GM23338 (cell line): ENCODE measurements at regions not wholly inside any gene's neighbourhood (a gene's known extent, or its start where the extent isn't known, plus 50 kb on each side); places are given as distances from the start of the nearest gene placed in this dataset.
A peak's percentile ranks its signal among the peaks of the same experiment; 100 is the strongest.

Source experiments
- ATAC-seq: fragments of 200-7000 bp; cut with Tn5 transposase; 3 replicates; pipeline ENCODE4 v1.9.1; 2020
- DNase-seq: peaks from one replicate; pipeline ENCODE4 v3.0.0-alpha.2; 2015; ENCODE audit warnings: low spot score
- H2AFZ ChIP-seq: fragments of 200-600 bp; sonication (generic); 2 replicates; pipeline ENCODE4 v1.8.0; 2016; ENCODE audit warnings: antibody characterized with exemption, mild to moderate bottlenecking, moderate library complexity
- H3F3A ChIP-seq: fragments of 200-600 bp; sonication (generic); replicated peaks from 2 replicates; pipeline ENCODE4 v1.8.0; 2017; ENCODE audit warnings: antibody characterized with exemption, mixed run types, low read depth
- H3K27ac ChIP-seq: fragments of 200-600 bp; sonication (generic); 2 replicates; pipeline ENCODE4 v1.6.1; 2016; ENCODE audit warnings: low read depth
- H3K27me3 ChIP-seq: fragments of 200-600 bp; sonication (generic); 2 replicates; pipeline ENCODE4 v1.8.0; 2016; ENCODE audit warnings: mild to moderate bottlenecking, mixed run types, moderate library complexity; ENCODE audit not compliant: insufficient read depth
- H3K36me3 ChIP-seq: fragments of 200-600 bp; sonication (generic); 2 replicates; pipeline ENCODE4 v1.8.0; 2016; ENCODE audit warnings: mild to moderate bottlenecking; ENCODE audit not compliant: insufficient read depth
- H3K4me1 ChIP-seq: fragments of 200-600 bp; sonication (generic); 2 replicates; pipeline ENCODE4 v1.8.0; 2016; ENCODE audit warnings: mild to moderate bottlenecking, moderate library complexity; ENCODE audit not compliant: insufficient read depth
- H3K4me2 ChIP-seq: fragments of 200-600 bp; sonication (generic); 2 replicates; pipeline ENCODE4 v1.7.1; 2017; ENCODE audit warnings: mixed run types
- H3K4me3 ChIP-seq: fragments of 200-600 bp; sonication (generic); 2 replicates; pipeline ENCODE4 v1.6.1; 2016; ENCODE audit warnings: mixed run types
- H3K79me2 ChIP-seq: fragments of 200-600 bp; sonication (generic); replicated peaks from 2 replicates; pipeline ENCODE4 v1.8.0; 2017; ENCODE audit warnings: mild to moderate bottlenecking; ENCODE audit not compliant: insufficient read depth
- H3K9me2 ChIP-seq: fragments of 200-600 bp; sonication (generic); 2 replicates; pipeline ENCODE4 v1.8.0; 2017; ENCODE audit not compliant: insufficient read depth
- H4K20me1 ChIP-seq: fragments of 200-600 bp; sonication (generic); replicated peaks from 2 replicates; pipeline ENCODE4 v1.8.0; 2017; ENCODE audit warnings: mild to moderate bottlenecking; ENCODE audit not compliant: insufficient read depth
- H3K27ac Mint-ChIP-seq: 2 replicates; pipeline ENCODE4 v1.8.0; 2020; ENCODE audit warnings: inconsistent platforms, mild to moderate bottlenecking, moderate library complexity, mixed read lengths
- H3K27me3 Mint-ChIP-seq: 3 replicates; pipeline ENCODE4 v1.8.0; 2022; ENCODE audit warnings: low read depth, mild to moderate bottlenecking, moderate library complexity, mixed read lengths, inconsistent platforms; ENCODE audit not compliant: insufficient read depth, poor library complexity
- H3K36me3 Mint-ChIP-seq: 3 replicates; pipeline ENCODE4 v1.8.0; 2021; ENCODE audit warnings: low read depth, mild to moderate bottlenecking, inconsistent platforms, moderate library complexity, mixed read lengths
- H3K4me1 Mint-ChIP-seq: 3 replicates; pipeline ENCODE4 v1.8.0; 2020; ENCODE audit warnings: mild to moderate bottlenecking, inconsistent platforms, mixed read lengths
- H3K4me3 Mint-ChIP-seq: 3 replicates; pipeline ENCODE4 v1.8.0; 2021; ENCODE audit warnings: moderate library complexity, mild to moderate bottlenecking, inconsistent platforms, mixed read lengths
- H3K9me3 Mint-ChIP-seq: 3 replicates; pipeline ENCODE4 v1.8.0; 2020; ENCODE audit warnings: moderate library complexity, mild to moderate bottlenecking, inconsistent platforms, mixed read lengths
- CREB1 ChIP-seq: fragments of 250-450 bp; sonication (Bioruptor Pico); IDR thresholded peaks from 2 replicates; pipeline ENCODE4 v1.5.0; 2020; ENCODE audit warnings: low read depth, mild to moderate bottlenecking, moderate library complexity
- EZH2phosphoT487 ChIP-seq: fragments of 200-600 bp; sonication (generic); IDR thresholded peaks from one replicate; pipeline ENCODE4 v1.8.1; 2018; ENCODE audit warnings: antibody characterized with exemption; ENCODE audit not compliant: unreplicated experiment
- JUNB ChIP-seq: IDR thresholded peaks from one replicate; pipeline ENCODE4 v1.6.1; 2016; ENCODE audit warnings: antibody characterized with exemption; ENCODE audit not compliant: unreplicated experiment
- NANOG ChIP-seq: IDR thresholded peaks from 2 replicates; pipeline ENCODE4 v1.6.1; 2016; ENCODE audit warnings: antibody characterized with exemption, borderline replicate concordance
- POLR2AphosphoS5 ChIP-seq: IDR thresholded peaks from 2 replicates; pipeline ENCODE4 v1.6.1; 2016; ENCODE audit warnings: antibody characterized with exemption, low read depth
- STAT1 ChIP-seq: IDR thresholded peaks from one replicate; pipeline ENCODE4 v1.6.1; 2016; ENCODE audit warnings: antibody characterized with exemption; ENCODE audit not compliant: unreplicated experiment
- ZNF114 ChIP-seq: fragments of 250-450 bp; sonication (Bioruptor Pico); IDR thresholded peaks from 2 replicates; pipeline ENCODE4 v1.5.0; 2020; ENCODE audit warnings: mild to moderate bottlenecking, moderate library complexity
- ZNF331 ChIP-seq: fragments of 250-450 bp; sonication (Bioruptor Pico); IDR thresholded peaks from 2 replicates; pipeline ENCODE4 v1.5.0; 2020; ENCODE audit warnings: low read depth, mild to moderate bottlenecking, moderate library complexity
- TF ChIP-seq, protein P1 (sequence below): IDR thresholded peaks from one replicate; pipeline ENCODE4 v1.6.1; 2018; ENCODE audit warnings: antibody characterized with exemption; ENCODE audit not compliant: unreplicated experiment
- TF ChIP-seq, protein P2 (sequence below): IDR thresholded peaks from 2 replicates; pipeline ENCODE4 v1.6.1; 2016; ENCODE audit warnings: antibody characterized with exemption

DNA sequence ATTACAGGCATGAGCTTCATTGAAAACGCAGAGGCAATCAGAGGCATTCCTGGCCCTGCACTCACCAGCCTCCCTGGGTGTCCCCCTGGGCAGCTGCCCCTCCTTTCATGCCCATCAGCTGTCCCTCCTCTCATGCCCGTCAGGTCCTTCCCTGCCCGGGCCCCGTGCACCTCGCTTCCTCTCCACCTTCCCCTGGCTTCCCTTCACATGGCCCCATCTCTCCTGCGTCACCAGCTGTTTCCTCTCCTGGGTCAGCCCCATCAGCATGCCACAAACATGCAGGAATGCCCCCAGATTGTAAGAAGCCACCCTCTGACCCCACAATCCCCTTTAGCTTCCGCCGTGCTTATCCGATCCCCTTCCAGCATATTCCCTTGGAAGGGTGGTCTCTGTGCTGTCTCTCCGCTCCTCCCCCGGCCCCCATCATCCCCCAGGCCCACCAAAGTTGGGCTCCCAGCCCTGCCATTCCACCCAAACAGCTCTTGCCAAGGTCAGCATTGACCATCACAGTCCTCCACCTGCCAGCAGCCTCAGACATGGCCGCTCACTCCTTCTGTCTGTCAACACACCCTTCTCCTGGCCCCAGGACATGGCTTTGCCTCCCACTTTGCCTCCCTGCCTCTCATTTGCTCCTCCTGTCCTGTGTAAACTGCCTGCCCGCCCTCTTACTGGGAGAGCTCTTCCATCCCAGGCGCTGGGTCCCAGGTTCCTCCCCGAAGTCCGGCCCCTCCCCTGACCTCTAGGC is 98.6 kb upstream of the IER5L start:
- Mint-ChIP-seq H3K9me3 (no peaks in the 10 kb centered on the region; the same call in 2 of the 3 replicates), H3K27me3 (peaks cover 26% of the 10 kb centered on the region), H3K4me1 (peaks cover 33% of the 10 kb centered on the region), H3K4me3 (no peak overlapping the region; the same call in 2 of the 3 replicates), H3K27ac (no peak overlapping the region), H3K36me3 (no peaks in the 10 kb centered on the region)
- Histone ChIP-seq H2AFZ (peak overlapping the region; percentile 74), H3K9me2 (no peaks in the 10 kb centered on the region), H3K27ac (no peak overlapping the region), H4K20me1 (no peaks in the 10 kb centered on the region), H3K36me3 (no peaks in the 10 kb centered on the region), H3K4me2 (peak overlapping the region; percentile 51), H3K4me3 (no peak overlapping the region), H3K4me1 (peaks cover 27% of the 10 kb centered on the region; the same call in 1 of the 2 replicates), H3F3A (0 out of 2 replicates have a peak, but pooled peaks cover 4% of the 10 kb centered on the region), H3K79me2 (no peaks in the 10 kb centered on the region), H3K27me3 (no peaks in the 10 kb centered on the region)
- DNase-seq (no peak), ATAC-seq (peak; percentile 18)
- TF ChIP-seq ZNF114 (CRISPR knock-in tag) = no peak
- TF ChIP-seq, protein P1, sequence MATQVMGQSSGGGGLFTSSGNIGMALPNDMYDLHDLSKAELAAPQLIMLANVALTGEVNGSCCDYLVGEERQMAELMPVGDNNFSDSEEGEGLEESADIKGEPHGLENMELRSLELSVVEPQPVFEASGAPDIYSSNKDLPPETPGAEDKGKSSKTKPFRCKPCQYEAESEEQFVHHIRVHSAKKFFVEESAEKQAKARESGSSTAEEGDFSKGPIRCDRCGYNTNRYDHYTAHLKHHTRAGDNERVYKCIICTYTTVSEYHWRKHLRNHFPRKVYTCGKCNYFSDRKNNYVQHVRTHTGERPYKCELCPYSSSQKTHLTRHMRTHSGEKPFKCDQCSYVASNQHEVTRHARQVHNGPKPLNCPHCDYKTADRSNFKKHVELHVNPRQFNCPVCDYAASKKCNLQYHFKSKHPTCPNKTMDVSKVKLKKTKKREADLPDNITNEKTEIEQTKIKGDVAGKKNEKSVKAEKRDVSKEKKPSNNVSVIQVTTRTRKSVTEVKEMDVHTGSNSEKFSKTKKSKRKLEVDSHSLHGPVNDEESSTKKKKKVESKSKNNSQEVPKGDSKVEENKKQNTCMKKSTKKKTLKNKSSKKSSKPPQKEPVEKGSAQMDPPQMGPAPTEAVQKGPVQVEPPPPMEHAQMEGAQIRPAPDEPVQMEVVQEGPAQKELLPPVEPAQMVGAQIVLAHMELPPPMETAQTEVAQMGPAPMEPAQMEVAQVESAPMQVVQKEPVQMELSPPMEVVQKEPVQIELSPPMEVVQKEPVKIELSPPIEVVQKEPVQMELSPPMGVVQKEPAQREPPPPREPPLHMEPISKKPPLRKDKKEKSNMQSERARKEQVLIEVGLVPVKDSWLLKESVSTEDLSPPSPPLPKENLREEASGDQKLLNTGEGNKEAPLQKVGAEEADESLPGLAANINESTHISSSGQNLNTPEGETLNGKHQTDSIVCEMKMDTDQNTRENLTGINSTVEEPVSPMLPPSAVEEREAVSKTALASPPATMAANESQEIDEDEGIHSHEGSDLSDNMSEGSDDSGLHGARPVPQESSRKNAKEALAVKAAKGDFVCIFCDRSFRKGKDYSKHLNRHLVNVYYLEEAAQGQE = no peak
- no peak for TF ChIP-seq JUNB
- TF ChIP-seq POLR2AphosphoS5 = no peak
- TF ChIP-seq, protein P2, sequence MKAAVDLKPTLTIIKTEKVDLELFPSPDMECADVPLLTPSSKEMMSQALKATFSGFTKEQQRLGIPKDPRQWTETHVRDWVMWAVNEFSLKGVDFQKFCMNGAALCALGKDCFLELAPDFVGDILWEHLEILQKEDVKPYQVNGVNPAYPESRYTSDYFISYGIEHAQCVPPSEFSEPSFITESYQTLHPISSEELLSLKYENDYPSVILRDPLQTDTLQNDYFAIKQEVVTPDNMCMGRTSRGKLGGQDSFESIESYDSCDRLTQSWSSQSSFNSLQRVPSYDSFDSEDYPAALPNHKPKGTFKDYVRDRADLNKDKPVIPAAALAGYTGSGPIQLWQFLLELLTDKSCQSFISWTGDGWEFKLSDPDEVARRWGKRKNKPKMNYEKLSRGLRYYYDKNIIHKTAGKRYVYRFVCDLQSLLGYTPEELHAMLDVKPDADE = no peak
- TF ChIP-seq CREB1 (CRISPR knock-in tag) = no peak
- TF ChIP-seq NANOG = no peak

DNA sequence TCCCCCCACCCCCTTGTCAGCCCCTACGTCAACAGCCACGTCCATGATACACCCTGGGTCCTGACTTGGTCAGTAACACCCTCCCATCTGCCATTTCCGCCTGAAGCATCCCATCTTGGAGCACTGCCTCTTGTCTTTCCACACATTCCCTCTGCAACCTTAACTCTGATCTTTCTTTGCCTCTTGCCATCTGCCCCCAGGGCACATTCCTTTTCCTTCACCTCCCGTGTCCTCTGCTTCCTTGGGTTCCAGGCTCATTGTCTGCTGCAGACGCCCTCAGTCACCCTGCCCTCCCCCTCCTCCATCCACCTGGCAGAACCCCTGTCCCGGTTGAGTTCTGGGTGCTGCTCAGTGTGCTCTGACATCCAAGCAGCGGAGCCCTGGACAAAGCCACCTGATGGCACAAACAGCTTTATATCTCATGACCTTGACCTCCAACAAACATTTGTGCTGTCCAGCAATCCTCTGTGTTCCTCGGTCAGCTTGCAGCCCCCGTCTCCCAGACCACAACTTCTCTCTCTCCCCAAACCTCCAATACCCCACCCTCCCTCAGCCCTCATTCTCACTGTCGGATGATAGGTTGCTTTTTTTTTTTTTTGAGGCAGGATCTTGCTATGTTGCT is 97.7 kb upstream of the IER5L start:
- Histone ChIP-seq H2AFZ (no peak overlapping the region), H3K27me3 (no peaks in the 10 kb centered on the region), H3K4me1 (peaks cover 27% of the 10 kb centered on the region; the same call in 1 of the 2 replicates), H3K27ac (no peak overlapping the region), H3K36me3 (no peaks in the 10 kb centered on the region), H3K4me3 (0 out of 2 replicates have a peak overlapping the region, but pooled peaks have one; percentile 13), H3K4me2 (peak overlapping the region; percentile 51; the same call in 1 of the 2 replicates), H3K9me2 (no peaks in the 10 kb centered on the region), H3K79me2 (no peaks in the 10 kb centered on the region), H4K20me1 (no peaks in the 10 kb centered on the region), H3F3A (0 out of 2 replicates have a peak, but pooled peaks cover 4% of the 10 kb centered on the region)
- Mint-ChIP-seq H3K4me3 (no peak overlapping the region), H3K36me3 (no peaks in the 10 kb centered on the region), H3K27me3 (peaks cover 26% of the 10 kb centered on the region), H3K9me3 (no peaks in the 10 kb centered on the region; the same call in 2 of the 3 replicates), H3K27ac (no peak overlapping the region), H3K4me1 (peaks cover 39% of the 10 kb centered on the region)
- peak; percentile 53 for DNase-seq
- ATAC-seq = peak; percentile 15; the same call in 2 of the 3 replicates
- no peak for TF ChIP-seq STAT1
- TF ChIP-seq, protein P2 = no peak
- TF ChIP-seq ZNF331 = no peak
- TF ChIP-seq POLR2AphosphoS5 = no peak
- TF ChIP-seq NANOG = no peak
- TF ChIP-seq ZNF114 (CRISPR knock-in tag) = no peak
- TF ChIP-seq JUNB = no peak
- TF ChIP-seq, protein P1 = no peak
- no peak for TF ChIP-seq CREB1 (CRISPR knock-in tag)
- no peak for TF ChIP-seq EZH2phosphoT487
